Naive B cell (primary cell): ENCODE measurements at regions not wholly inside any gene's neighbourhood (a gene's known extent, or its start where the extent isn't known, plus 50 kb on each side); places are given as distances from the start of the nearest gene placed in this dataset.
"Not testable (repeated sequence)": the region's sequence is repeated elsewhere in the genome, so short reads cannot be mapped to it uniquely, and the experiment has no call there.

Experiments used
- ATAC-seq, 2 donors: fragments of 150-1000 bp; cut with Tn5 transposase; 2 replicates each; pipeline ENCODE4 v1.10.0; 2021; ENCODE audit warnings: low read depth in 2 of 2, mild to moderate bottlenecking in 2 of 2, moderate library complexity in 2 of 2
- DNase-seq: peaks from one replicate; pipeline ENCODE4 v3.0.0; 2022
- H3K27ac Mint-ChIP-seq, 6 donors: one replicate each; pipeline ENCODE4 v1.8.0; 2020 to 2022; ENCODE audit warnings: mild to moderate bottlenecking in 6 of 6, mixed read lengths in 6 of 6, moderate library complexity in 5 of 6, inconsistent platforms in 2 of 6
- H3K27me3 Mint-ChIP-seq, 3 donors: one replicate each; pipeline ENCODE4 v1.8.0; 2021 to 2022; ENCODE audit warnings: mixed read lengths in 3 of 3, mild to moderate bottlenecking in 1 of 3
- H3K36me3 Mint-ChIP-seq, 2 donors: one replicate each; pipeline ENCODE4 v1.8.0; 2020 to 2022; ENCODE audit warnings: mixed read lengths in 2 of 2, inconsistent platforms in 1 of 2, mild to moderate bottlenecking in 1 of 2
- H3K4me1 Mint-ChIP-seq, 3 donors: one replicate each; pipeline ENCODE4 v1.8.0; 2020 to 2022; ENCODE audit warnings: mixed read lengths in 3 of 3, inconsistent platforms in 1 of 3, mild to moderate bottlenecking in 1 of 3, moderate library complexity in 1 of 3
- H3K4me3 Mint-ChIP-seq, 8 donors: one replicate each; pipeline ENCODE4 v1.8.0; 2020 to 2022; ENCODE audit warnings: mild to moderate bottlenecking in 8 of 8, mixed read lengths in 8 of 8, moderate library complexity in 8 of 8, inconsistent platforms in 2 of 8
- H3K9me3 Mint-ChIP-seq, 7 donors: one replicate each; pipeline ENCODE4 v1.8.0; 2020 to 2022; ENCODE audit warnings: mixed read lengths in 7 of 7, mild to moderate bottlenecking in 5 of 7, inconsistent platforms in 2 of 7, moderate library complexity in 1 of 7

DNA sequence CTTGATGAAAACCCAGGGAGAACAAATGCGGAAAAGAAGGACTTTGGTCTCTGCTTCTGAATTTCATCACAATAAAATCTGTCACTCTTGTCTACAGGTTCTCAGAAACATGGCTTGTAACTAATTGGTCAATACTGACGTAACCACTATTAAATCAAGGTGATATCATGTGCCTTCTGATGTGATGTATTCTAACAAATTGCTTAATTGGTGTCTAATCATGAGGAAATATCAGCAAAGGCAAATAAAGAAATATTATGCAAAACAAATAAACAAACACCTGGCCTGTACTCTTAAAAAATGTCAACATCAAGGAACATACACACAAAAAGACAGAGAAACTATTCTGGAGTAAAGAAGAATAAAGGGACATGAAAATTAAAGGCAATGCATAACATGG, 1165.0 kb downstream of the NXPH1 start:
- ATAC-seq (no peak), DNase-seq (no peak)
- peaks cover 0 to 4% (median 0%) of the 10 kb centered on the region in 7 donors for H3K9me3 Mint-ChIP-seq
- no peak overlapping the region for H3K4me3 Mint-ChIP-seq
- H3K36me3 Mint-ChIP-seq = no peaks in the 10 kb centered on the region
- no peak overlapping the region for H3K27ac Mint-ChIP-seq
- no peaks in the 10 kb centered on the region for H3K4me1 Mint-ChIP-seq
- H3K27me3 Mint-ChIP-seq = no peaks in the 10 kb centered on the region

DNA sequence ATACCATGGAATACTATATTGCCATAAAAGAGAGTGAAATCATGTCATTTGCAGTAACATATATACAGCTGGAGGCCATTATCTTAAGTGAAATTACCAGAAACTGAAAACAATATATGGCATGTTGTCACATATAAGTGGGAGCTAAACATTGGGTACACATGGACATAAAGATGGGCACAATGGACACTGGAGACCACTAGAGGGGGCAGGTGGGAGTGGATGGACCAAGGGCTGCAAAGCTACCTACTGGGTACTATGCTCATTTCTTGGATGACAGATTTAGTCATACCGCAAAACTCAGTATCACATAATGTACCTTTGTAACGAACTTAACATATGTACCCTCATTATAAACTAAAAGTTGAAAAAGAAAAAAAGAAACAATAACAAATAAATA, 1167.6 kb downstream of the NXPH1 start:
- no peak for ATAC-seq
- H3K27me3 Mint-ChIP-seq = no peaks in the 10 kb centered on the region
- H3K9me3 Mint-ChIP-seq = peaks cover 0 to 2% (median 0%) of the 10 kb centered on the region in 7 donors
- no peak for DNase-seq
- no peak overlapping the region for H3K27ac Mint-ChIP-seq
- no peak overlapping the region for H3K4me3 Mint-ChIP-seq
- no peaks in the 10 kb centered on the region for H3K4me1 Mint-ChIP-seq
- no peaks in the 10 kb centered on the region for H3K36me3 Mint-ChIP-seq

DNA sequence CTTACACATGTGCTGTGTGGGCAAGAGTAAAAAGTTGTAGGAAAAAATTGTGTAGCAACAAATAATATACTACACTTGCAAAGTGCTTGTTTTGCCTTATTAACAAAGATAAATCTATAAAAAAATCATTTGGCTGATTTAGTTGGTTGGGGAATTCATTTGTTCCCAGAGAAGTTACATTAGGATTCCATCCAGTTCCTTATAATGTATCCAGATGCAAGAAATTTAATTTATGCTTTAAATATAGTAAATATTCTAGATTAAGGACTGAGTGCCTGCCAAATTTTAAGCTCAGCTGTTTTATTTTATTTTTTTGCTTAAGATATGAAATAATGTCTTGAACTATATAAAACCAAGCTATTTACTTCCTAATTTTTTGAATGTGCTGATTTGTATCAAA, 1169.9 kb downstream of the NXPH1 start:
- Mint-ChIP-seq H3K36me3 (no peaks in the 10 kb centered on the region), H3K4me3 (no peak overlapping the region), H3K9me3 (peaks cover 0 to 5% (median 0%) of the 10 kb centered on the region in 7 donors), H3K4me1 (no peaks in the 10 kb centered on the region), H3K27me3 (no peaks in the 10 kb centered on the region), H3K27ac (no peak overlapping the region)
- DNase-seq = no peak
- ATAC-seq = no peak

DNA sequence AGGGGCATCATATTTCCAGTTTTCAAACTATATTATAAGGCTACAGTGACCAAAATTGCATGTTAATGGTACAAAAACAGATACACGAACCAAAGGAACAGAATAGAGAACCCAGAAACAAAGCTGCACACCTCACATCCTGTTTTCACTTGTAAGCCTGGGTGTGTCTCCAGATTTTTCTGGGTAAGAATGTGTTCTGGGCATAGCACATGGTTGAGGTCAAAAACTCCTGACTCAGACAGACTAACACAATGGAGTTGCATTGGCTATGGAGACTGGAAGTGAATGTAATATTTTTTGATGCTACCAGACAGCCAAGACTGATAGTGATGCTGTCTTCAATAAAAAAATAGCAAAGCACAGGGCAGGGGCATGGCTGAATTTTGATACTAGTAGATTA, 1175.2 kb downstream of the NXPH1 start:
- Mint-ChIP-seq H3K27ac (no peak overlapping the region), H3K4me1 (no peaks in the 10 kb centered on the region), H3K36me3 (no peaks in the 10 kb centered on the region), H3K27me3 (no peaks in the 10 kb centered on the region), H3K4me3 (no peak overlapping the region), H3K9me3 (peaks cover 0 to 5% (median 3%) of the 10 kb centered on the region in 7 donors)
- DNase-seq = no peak
- ATAC-seq = no peak

DNA sequence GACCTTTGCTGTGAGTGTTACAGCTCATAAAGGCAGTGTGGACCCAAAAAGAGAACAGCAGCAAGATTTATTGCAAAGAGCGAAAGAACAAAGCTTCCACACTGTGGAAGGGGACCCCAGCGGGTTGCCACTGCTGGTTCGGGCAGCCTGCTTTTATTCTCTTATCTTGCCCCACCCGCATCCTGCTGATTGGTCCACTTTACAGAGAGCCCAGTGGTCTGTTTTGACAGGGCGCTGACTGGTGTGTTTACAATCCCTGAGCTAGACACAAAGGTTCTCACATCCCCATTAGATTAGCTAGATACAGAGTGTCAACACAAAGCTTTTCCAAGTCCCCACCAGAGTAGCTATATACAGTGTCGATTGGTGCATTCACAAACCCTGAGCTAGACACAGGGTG, 1187.5 kb downstream of the NXPH1 start:
- not testable (repeated sequence) for H3K27me3 Mint-ChIP-seq, H3K4me1 Mint-ChIP-seq

DNA sequence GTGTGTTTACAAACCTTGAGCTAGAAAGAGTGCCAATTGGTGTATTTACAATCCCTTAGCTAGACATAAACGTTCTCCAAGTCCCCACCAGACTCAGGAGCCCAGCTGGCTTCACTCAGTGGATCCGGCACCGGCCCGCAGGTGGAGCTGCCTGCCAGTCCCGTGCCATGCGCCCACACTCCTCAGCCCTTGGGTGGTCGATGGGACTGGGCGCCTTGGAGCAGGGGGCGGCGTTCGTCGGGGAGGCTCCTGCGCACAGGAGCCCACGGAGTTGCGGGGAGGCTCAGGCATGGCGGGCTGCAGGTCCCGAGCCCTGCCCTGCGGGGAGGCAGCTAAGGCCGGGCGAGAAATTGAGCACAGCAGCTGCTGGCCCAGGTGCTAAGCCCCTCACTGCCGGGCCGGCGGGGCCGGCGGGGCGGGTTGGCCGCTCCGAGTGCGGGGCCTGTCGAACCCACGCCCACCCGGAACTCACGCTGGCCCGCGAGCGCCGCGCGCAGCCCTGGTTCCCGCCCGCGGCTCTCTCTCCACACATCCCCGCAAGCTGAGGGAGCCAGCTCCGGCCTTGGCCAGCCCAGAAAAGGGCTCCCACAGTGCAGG, 1188.0 kb downstream of the NXPH1 start:
- H3K9me3 Mint-ChIP-seq = peaks cover 0 to 13% (median 6%) of the 10 kb centered on the region in 7 donors
- H3K36me3 Mint-ChIP-seq, H3K4me1 Mint-ChIP-seq, H3K27ac Mint-ChIP-seq, H3K4me3 Mint-ChIP-seq, ATAC-seq, DNase-seq, H3K27me3 Mint-ChIP-seq: not testable (repeated sequence)

More for the DNA sequence above, 1187.5 kb downstream of the NXPH1 start:
- not testable (repeated sequence) for H3K36me3 Mint-ChIP-seq, H3K4me3 Mint-ChIP-seq, ATAC-seq, DNase-seq
- peaks cover 0 to 13% (median 5%) of the 10 kb centered on the region in 7 donors for H3K9me3 Mint-ChIP-seq
- peak overlapping the region in 1 of 6 donors; percentile 42 for H3K27ac Mint-ChIP-seq

DNA sequence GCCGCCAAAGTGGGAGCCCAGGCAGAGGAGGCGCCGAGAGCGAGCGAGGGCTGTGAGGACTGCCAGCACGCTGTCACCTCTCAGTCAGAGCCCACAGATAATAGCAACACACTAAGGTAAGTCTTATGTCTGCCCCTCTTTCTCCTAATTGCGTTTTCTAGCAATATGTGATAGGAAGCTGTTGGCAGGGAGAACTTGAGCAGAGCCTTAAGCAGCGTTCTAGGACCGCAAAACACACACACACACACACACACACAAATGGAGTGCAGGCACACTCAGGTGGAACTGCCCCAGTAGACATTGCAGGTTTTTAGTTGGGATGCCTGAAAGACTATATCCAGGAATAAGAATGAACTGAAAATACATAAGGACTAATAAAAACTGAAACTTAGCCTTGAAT, 1188.5 kb downstream of the NXPH1 start:
- no peaks in the 10 kb centered on the region for H3K4me1 Mint-ChIP-seq
- H3K27me3 Mint-ChIP-seq = no peaks in the 10 kb centered on the region
- H3K4me3 Mint-ChIP-seq = no peak overlapping the region
- no peaks in the 10 kb centered on the region for H3K36me3 Mint-ChIP-seq
- peaks cover 0 to 13% (median 6%) of the 10 kb centered on the region in 7 donors for H3K9me3 Mint-ChIP-seq
- DNase-seq (no peak), ATAC-seq (no peak)
- peak overlapping the region in 1 of 6 donors; percentile 36 for H3K27ac Mint-ChIP-seq

DNA sequence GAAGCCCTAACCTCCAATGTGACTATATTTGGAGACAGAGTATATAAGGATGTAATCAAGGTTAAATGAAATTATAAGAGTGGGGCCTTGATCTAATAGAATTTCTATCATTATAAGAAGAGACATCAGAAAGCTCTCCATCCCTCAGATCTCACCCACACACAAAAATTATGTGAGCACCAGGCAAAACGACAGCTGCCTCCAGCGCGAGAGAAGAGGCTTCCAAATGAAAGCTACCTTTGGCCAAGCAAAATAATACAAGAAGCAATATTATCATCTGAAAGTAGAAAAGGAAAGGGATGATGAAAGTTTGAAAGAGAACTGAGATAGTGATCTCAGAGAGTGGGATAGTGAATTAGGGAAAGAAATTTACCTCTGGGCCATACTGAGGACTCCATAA, 1192.5 kb downstream of the NXPH1 start:
- peaks cover 0 to 8% (median 3%) of the 10 kb centered on the region in 7 donors for H3K9me3 Mint-ChIP-seq
- no peaks in the 10 kb centered on the region for H3K4me1 Mint-ChIP-seq
- no peaks in the 10 kb centered on the region for H3K27me3 Mint-ChIP-seq
- H3K4me3 Mint-ChIP-seq = no peak overlapping the region
- no peaks in the 10 kb centered on the region for H3K36me3 Mint-ChIP-seq
- H3K27ac Mint-ChIP-seq = peak overlapping the region in 1 of 6 donors; percentile 0
- ATAC-seq = no peak
- DNase-seq = no peak

DNA sequence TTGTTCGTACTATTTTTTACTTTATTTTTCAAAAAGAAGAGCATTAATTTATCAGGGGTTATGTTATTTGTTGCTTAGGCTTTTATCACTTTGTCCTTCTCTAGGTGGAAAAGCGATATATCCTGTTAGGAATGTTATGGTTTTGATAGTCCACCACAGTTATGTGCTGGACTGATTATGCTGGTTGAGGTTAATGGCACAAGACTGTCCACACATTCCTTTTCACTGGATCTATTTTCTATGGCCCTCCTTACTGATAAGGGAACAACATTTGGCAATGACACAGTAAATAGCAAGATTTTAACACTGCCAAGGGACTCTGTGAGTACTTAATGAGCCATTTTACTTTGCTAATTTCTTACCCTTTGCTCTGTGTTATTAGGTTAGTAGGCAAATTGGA, 1212.3 kb downstream of the NXPH1 start:
- H3K9me3 Mint-ChIP-seq = peaks cover 0 to 4% (median 0%) of the 10 kb centered on the region in 7 donors
- no peak overlapping the region for H3K4me3 Mint-ChIP-seq
- no peak for ATAC-seq
- no peaks in the 10 kb centered on the region for H3K36me3 Mint-ChIP-seq
- no peak for DNase-seq
- no peak overlapping the region for H3K27ac Mint-ChIP-seq
- H3K4me1 Mint-ChIP-seq = no peaks in the 10 kb centered on the region
- no peaks in the 10 kb centered on the region for H3K27me3 Mint-ChIP-seq

DNA sequence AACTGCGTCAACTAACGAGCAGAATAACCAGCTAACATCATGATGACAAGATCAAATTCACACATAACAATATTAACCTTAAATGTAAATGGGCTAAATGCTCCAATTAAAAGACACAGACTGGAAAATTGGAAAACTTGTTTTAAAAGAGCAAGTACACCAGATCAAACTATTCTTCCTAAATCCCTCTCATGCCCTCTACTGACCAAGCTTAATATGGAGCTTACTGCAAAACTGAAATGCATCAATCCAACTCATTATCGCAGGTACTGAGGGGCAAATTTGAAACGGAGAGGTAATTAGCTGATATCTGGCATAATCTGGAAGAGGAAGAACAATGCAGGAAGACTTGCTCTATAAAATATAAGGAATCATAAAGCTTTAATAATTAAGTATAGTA, 1223.8 kb downstream of the NXPH1 start:
- H3K27me3 Mint-ChIP-seq = no peaks in the 10 kb centered on the region
- no peak for DNase-seq
- no peaks in the 10 kb centered on the region for H3K4me1 Mint-ChIP-seq
- no peak for ATAC-seq
- H3K36me3 Mint-ChIP-seq = no peaks in the 10 kb centered on the region
- H3K4me3 Mint-ChIP-seq = no peak overlapping the region
- H3K9me3 Mint-ChIP-seq = peaks cover 6 to 22% (median 9%) of the 10 kb centered on the region in 7 donors
- H3K27ac Mint-ChIP-seq = no peak overlapping the region

DNA sequence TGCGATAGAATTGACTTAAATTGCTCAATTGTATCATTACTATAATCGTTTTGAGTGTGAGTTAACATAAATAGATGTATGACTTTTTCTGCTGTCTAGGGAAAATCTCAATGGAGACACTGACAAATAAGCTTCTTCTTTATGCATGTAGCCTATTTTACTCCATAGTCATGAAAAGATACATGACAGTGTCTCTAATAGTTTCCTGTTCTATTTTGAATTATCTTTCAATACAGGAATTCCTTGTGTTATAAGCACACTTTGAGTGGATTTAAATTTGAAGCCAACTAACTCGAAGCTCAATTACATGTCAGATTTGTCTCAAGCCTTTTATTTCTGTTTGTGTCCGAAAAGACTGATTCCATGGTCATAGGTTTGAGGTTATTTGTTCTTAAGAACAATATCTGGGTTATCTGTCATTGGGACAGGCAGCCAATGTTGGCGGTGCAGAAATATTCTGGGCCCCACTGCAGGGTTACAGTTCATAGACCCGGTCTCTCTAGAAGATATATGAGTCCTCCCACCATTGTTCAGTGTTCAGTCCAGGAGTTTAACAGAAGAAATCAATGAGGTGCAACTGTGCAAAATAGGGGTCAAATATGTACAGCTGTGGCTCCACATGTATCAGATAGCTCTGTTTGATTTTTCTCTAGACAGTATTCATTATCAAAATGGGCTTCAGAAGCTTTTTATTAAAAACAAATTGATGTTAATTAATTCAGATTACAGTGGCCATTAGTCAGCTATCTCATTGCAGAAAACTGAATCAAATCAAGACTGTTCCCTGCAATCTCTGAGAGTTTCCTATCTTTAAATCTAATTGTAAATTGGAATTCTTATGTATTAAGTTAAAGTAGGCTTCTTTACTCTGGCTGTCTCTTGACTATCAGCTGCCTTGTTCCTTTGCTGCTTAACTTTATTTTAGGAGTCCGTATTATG, 1238.8 kb downstream of the NXPH1 start:
- H3K27me3 Mint-ChIP-seq = no peaks in the 10 kb centered on the region
- no peak overlapping the region for H3K4me3 Mint-ChIP-seq
- ATAC-seq (no peak), DNase-seq (no peak)
- H3K27ac Mint-ChIP-seq = no peak overlapping the region
- H3K36me3 Mint-ChIP-seq = no peaks in the 10 kb centered on the region
- H3K4me1 Mint-ChIP-seq = no peaks in the 10 kb centered on the region
- H3K9me3 Mint-ChIP-seq = peaks cover 2 to 8% (median 5%) of the 10 kb centered on the region in 7 donors

DNA sequence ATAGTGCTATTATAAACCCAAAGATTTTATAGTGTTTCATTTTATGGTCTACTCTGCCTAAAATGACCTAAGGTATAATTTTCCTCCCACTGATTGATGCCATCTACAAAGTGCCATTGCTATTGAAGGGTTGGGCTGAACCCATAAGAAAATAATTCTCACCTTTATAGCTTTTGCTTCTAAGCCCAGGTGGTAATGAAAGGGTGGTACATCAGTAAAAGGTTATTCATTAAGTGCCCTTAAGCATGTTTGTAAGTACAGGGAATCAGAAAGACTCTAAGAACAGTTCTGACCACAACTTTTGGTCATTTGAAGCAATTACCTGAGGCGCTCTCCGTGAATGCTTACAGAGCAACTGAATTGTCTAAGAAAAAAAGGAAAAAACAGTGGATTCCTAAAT, 1247.3 kb downstream of the NXPH1 start:
- H3K27me3 Mint-ChIP-seq = no peaks in the 10 kb centered on the region

DNA sequence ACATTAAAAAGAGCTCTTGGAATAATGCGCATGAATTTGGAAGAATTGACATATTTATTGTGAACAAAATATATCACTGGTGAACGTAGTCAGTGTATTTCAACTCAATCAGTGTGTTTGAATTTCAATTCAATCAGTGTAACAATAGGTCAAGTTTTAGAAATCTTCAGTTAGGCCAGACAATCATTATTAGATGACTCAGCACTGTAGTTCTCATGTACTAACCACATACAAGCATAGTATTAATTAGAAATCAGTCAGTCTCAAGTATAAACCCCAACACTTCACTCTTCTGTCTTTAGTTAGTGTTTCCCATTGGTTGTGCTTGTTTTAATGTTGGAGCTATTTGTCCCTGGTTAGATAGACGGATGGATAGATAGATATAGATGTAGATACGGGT, 1247.9 kb downstream of the NXPH1 start:
- H3K36me3 Mint-ChIP-seq = no peaks in the 10 kb centered on the region
- H3K4me3 Mint-ChIP-seq = no peak overlapping the region
- H3K9me3 Mint-ChIP-seq = peaks cover 3 to 11% (median 5%) of the 10 kb centered on the region in 7 donors
- no peaks in the 10 kb centered on the region for H3K27me3 Mint-ChIP-seq
- ATAC-seq (no peak), DNase-seq (no peak)
- no peaks in the 10 kb centered on the region for H3K4me1 Mint-ChIP-seq
- H3K27ac Mint-ChIP-seq = no peak overlapping the region

More for the DNA sequence above, 1247.3 kb downstream of the NXPH1 start:
- Mint-ChIP-seq H3K9me3 (peaks cover 3 to 11% (median 5%) of the 10 kb centered on the region in 7 donors), H3K27ac (no peak overlapping the region), H3K4me1 (no peaks in the 10 kb centered on the region), H3K36me3 (no peaks in the 10 kb centered on the region), H3K4me3 (no peak overlapping the region)
- no peak for ATAC-seq
- no peak for DNase-seq

DNA sequence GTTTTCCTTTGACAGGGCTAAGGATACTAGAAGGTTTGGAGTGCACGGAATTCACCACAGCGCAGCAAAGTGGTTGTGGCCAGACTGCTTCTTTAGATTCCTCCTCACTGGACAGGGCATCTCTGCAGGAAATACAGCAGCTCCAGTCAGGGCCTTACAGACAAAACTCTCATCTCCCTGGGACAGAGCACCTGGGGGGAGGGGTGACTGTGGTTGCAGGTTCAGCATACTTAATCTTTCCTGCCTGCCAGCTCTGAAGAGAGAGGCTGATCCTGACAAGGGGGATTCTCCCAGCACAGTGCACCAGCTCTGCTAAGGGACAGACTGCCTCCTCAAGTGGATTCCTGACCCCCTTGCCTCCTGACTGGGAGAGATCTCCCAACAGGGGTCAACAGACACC, 1257.9 kb downstream of the NXPH1 start:
- H3K27ac Mint-ChIP-seq = no peak overlapping the region
- ATAC-seq = no peak
- H3K9me3 Mint-ChIP-seq = peaks cover 2 to 17% (median 3%) of the 10 kb centered on the region in 7 donors
- no peak for DNase-seq
- no peaks in the 10 kb centered on the region for H3K27me3 Mint-ChIP-seq
- H3K36me3 Mint-ChIP-seq = no peaks in the 10 kb centered on the region
- H3K4me1 Mint-ChIP-seq = no peaks in the 10 kb centered on the region
- no peak overlapping the region for H3K4me3 Mint-ChIP-seq
